NB4 (cell line): ENCODE measurements at regions not wholly inside any gene's neighbourhood (a gene's known extent, or its start where the extent isn't known, plus 50 kb on each side); places are given as distances from the start of the nearest gene placed in this dataset.

Source experiments
- DNase-seq: peaks from one replicate; pipeline ENCODE4 v3.0.0; 2010; ENCODE audit warnings: low read depth
- H3K4me3 ChIP-seq: one replicate; pipeline ENCODE4 v1.5.1; 2011; ENCODE audit warnings: mild to moderate bottlenecking, low read depth, low read length, moderate library complexity
- CTCF ChIP-seq: IDR thresholded peaks from one replicate; pipeline ENCODE4 v1.5.1; 2012; ENCODE audit warnings: low read depth, low read length
- MYC ChIP-seq: IDR thresholded peaks from 2 replicates; pipeline ENCODE4 v1.6.1; 2011; ENCODE audit warnings: low read depth, low read length
- POLR2A ChIP-seq: IDR thresholded peaks from 2 replicates; pipeline ENCODE4 v1.6.1; 2011; ENCODE audit warnings: mild to moderate bottlenecking; ENCODE audit not compliant: insufficient read length; ENCODE audit errors: extremely low read depth
- TF ChIP-seq, protein P1 (sequence below): IDR thresholded peaks from 2 replicates; pipeline ENCODE4 v1.6.1; 2011; ENCODE audit warnings: low read depth, low read length

DNA sequence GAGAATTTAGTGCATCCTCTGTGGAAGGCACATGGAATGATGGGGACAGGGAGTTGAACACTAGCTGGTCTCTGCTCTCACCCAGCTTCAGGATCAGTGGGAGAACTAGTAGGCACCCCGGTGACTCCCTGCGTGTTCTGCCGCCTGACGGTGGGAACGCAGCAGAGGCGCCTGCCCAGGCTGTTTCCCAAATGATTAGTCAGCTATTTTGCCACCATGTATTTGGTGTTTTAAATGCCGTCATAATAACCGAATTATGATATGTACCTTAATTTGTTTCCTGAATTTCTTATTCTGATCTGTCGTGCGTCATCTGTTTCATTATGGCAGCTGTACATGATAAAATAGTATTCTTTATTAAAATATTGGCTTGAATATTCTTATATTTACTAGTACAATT, 115.9 kb upstream of the GJB6 start:
- no peak for TF ChIP-seq MYC
- TF ChIP-seq POLR2A, result no peak
- TF ChIP-seq, protein P1, sequence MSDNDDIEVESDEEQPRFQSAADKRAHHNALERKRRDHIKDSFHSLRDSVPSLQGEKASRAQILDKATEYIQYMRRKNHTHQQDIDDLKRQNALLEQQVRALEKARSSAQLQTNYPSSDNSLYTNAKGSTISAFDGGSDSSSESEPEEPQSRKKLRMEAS, result no peak
- TF ChIP-seq CTCF, result no peak
- no peak for DNase-seq
- H3K4me3 ChIP-seq, result no peak overlapping the region

DNA sequence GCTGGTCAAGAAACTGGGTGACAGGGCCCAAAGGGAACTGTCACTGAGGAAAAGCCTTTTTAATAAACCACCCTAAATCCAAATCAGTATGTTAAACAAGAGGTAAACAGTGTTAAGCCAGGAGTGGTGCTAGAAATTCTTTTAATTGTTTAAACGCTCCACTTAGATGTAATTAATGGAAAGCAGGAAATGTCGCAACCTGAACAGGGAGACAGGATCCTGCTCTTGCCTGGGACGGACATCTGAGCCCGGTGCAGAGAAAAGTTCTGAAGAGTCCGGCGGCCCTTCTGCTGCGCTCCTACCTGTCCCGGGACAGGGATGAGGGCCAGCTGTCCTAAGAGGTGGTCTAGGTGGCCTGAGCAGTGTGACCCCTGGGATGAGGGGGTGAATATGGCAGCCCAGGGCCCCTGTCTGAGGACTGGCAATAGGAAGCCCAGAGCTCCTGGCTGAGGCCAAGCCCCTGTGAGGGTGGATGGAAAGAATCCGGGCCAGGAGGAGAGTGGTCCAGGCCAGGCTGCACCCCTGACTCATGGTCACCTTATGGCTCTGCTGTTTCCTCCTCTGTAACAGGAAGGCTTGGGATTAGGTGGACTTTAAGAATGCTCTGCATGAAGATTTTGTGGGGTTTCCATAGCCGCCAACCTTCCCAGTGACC, 112.8 kb upstream of the GJB6 start:
- TF ChIP-seq, protein P1, result no peak
- TF ChIP-seq POLR2A (no peak), MYC (no peak), CTCF (no peak)
- DNase-seq, result no peak
- no peak overlapping the region for H3K4me3 ChIP-seq

DNA sequence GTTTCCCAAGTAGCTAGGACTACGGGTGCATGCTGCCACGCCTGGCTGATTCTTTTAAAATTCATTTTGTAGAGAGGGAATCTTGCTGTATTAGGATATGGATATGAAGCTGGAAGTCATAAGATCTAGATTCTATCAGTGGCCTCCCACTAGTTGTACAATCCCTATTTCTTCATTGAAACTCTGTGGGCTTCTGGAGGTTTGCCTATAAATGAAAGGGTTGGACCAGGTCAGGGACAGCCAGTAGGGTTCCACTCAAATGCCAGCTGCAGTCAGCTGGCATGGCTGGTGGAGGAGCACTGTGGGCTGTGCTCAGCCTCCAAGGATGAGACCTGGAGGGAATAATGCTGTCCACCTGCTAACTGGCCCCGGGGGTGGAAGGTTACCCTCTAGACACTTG, 110.2 kb upstream of the GJB6 start:
- TF ChIP-seq, protein P1, result no peak
- no peak for DNase-seq
- no peak overlapping the region for H3K4me3 ChIP-seq

DNA sequence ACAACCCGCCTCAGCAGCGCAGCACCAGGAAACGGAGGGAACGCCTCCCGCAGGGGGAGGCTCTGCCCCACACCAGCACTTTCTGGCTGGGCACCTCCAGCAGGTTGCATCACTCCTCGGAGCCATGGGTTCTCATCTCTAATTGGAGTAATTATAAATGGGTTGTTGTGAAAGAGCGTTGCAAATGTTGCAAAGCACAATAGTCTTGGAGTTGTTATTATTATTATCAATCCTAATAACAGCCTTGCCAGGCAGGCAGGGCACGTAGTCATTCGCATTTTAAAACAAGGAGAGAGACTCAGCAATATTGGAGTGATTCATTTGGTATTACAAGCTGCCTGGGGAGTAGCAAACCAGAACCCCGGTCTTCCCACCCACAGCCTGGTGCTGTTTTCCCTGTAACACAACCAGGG, 108.6 kb upstream of the GJB6 start:
- peak; percentile 76 for DNase-seq
- H3K4me3 ChIP-seq, result no peak overlapping the region
- TF ChIP-seq CTCF, result no peak

GRCh38 chr13:20340136-20340758, 108.1 kb upstream of the GJB6 start:
- DNase-seq, result no peak
- no peak overlapping the region for H3K4me3 ChIP-seq
- TF ChIP-seq MYC (no peak), POLR2A (no peak), CTCF (no peak)
- TF ChIP-seq, protein P1, result no peak

- TF ChIP-seq CTCF, result no peak
- 0 out of 2 replicates have a peak, but pooled peaks have one; percentile 17 for TF ChIP-seq MYC
- TF ChIP-seq, protein P1, result peak; percentile 55
- DNase-seq, result peak; percentile 40
- no peak overlapping the region for H3K4me3 ChIP-seq
Measured at GRCh38 chr13:20337884-20338551, 105.9 kb upstream of the GJB6 start.
